GM12878 (cell line): ENCODE measurements at regions not wholly inside any gene's neighbourhood (a gene's known extent, or its start where the extent isn't known, plus 50 kb on each side); places are given as distances from the start of the nearest gene placed in this dataset.

Source experiments
- IRF5 ChIP-seq: fragments of 450-650 bp; IDR thresholded peaks from 2 replicates; pipeline ENCODE4 v1.6.1; 2017; ENCODE audit warnings: borderline replicate concordance
- MEF2A ChIP-seq: IDR thresholded peaks from 2 replicates; pipeline ENCODE4 v1.6.1; 2011; ENCODE audit warnings: low read depth, mild to moderate bottlenecking, low read length, moderate library complexity; ENCODE audit not compliant: insufficient read depth
- MYC ChIP-seq: IDR thresholded peaks from 2 replicates; pipeline ENCODE4 v1.6.1; 2011; ENCODE audit warnings: mild to moderate bottlenecking, low read length, moderate library complexity, inconsistent platforms; ENCODE audit not compliant: insufficient read depth, insufficient replicate concordance, insufficient read length, severe bottlenecking
- RB1 ChIP-seq: fragments of 450-650 bp; formaldehyde crosslinking; IDR thresholded peaks from 2 replicates; pipeline ENCODE4 v1.6.1; 2017; ENCODE audit warnings: mild to moderate bottlenecking, borderline replicate concordance
- SREBF1 ChIP-seq: IDR thresholded peaks from 2 replicates; pipeline ENCODE4 v1.6.1; 2012; ENCODE audit warnings: mild to moderate bottlenecking, low read length
- YY1 ChIP-seq: IDR thresholded peaks from 2 replicates; pipeline ENCODE4 v1.6.1; 2011; ENCODE audit warnings: low read depth, mild to moderate bottlenecking, low read length
- ZNF217 ChIP-seq: fragments of 450-650 bp; IDR thresholded peaks from 2 replicates; pipeline ENCODE4 v1.6.1; 2017; ENCODE audit warnings: antibody characterized with exemption, mild to moderate bottlenecking
- TF ChIP-seq, protein P1 (sequence below): fragments of 450-650 bp; IDR thresholded peaks from 2 replicates; pipeline ENCODE4 v1.6.1; 2018; ENCODE audit warnings: mild to moderate bottlenecking, low read depth, moderate library complexity; ENCODE audit not compliant: partially characterized antibody
- TF ChIP-seq, protein P2 (sequence below): IDR thresholded peaks from 2 replicates; pipeline ENCODE4 v1.6.1; 2011; ENCODE audit warnings: low read depth, low read length, improper control_type of control experiment, borderline replicate concordance
- TF ChIP-seq, protein P3 (sequence below): fragments of 450-650 bp; formaldehyde crosslinking; IDR thresholded peaks from 2 replicates; pipeline ENCODE4 v1.4.0; 2020; ENCODE audit warnings: mild to moderate bottlenecking, moderate library complexity

DNA sequence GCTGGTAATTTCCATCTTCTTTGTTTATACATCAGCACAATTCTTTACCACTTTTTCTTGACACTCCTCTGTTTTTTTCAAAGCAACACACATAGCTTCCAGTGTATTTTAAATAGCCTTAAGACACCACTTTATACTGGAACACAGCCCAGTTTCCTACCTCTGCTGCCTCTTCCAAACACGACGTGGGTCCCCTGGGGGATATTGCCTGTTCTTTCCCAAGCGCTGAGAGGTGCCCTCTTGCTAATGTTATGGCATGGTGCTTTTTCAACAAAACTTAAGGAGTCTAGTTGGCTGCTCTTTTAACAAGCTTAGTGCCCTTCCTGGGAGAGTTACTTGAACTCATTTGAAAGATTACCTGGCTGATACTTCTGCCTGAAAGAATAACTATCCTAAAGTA lies 112.7 kb downstream of the OLFM4 start (continued):
- TF ChIP-seq, protein P1, sequence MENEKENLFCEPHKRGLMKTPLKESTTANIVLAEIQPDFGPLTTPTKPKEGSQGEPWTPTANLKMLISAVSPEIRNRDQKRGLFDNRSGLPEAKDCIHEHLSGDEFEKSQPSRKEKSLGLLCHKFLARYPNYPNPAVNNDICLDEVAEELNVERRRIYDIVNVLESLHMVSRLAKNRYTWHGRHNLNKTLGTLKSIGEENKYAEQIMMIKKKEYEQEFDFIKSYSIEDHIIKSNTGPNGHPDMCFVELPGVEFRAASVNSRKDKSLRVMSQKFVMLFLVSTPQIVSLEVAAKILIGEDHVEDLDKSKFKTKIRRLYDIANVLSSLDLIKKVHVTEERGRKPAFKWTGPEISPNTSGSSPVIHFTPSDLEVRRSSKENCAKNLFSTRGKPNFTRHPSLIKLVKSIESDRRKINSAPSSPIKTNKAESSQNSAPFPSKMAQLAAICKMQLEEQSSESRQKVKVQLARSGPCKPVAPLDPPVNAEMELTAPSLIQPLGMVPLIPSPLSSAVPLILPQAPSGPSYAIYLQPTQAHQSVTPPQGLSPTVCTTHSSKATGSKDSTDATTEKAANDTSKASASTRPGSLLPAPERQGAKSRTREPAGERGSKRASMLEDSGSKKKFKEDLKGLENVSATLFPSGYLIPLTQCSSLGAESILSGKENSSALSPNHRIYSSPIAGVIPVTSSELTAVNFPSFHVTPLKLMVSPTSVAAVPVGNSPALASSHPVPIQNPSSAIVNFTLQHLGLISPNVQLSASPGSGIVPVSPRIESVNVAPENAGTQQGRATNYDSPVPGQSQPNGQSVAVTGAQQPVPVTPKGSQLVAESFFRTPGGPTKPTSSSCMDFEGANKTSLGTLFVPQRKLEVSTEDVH, result no peak
- TF ChIP-seq MYC (no peak), SREBF1 (no peak), RB1 (no peak), MEF2A (no peak), ZNF217 (no peak), YY1 (no peak), IRF5 (no peak)
- TF ChIP-seq, protein P2, sequence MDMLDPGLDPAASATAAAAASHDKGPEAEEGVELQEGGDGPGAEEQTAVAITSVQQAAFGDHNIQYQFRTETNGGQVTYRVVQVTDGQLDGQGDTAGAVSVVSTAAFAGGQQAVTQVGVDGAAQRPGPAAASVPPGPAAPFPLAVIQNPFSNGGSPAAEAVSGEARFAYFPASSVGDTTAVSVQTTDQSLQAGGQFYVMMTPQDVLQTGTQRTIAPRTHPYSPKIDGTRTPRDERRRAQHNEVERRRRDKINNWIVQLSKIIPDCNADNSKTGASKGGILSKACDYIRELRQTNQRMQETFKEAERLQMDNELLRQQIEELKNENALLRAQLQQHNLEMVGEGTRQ, result no peak
- TF ChIP-seq, protein P3, sequence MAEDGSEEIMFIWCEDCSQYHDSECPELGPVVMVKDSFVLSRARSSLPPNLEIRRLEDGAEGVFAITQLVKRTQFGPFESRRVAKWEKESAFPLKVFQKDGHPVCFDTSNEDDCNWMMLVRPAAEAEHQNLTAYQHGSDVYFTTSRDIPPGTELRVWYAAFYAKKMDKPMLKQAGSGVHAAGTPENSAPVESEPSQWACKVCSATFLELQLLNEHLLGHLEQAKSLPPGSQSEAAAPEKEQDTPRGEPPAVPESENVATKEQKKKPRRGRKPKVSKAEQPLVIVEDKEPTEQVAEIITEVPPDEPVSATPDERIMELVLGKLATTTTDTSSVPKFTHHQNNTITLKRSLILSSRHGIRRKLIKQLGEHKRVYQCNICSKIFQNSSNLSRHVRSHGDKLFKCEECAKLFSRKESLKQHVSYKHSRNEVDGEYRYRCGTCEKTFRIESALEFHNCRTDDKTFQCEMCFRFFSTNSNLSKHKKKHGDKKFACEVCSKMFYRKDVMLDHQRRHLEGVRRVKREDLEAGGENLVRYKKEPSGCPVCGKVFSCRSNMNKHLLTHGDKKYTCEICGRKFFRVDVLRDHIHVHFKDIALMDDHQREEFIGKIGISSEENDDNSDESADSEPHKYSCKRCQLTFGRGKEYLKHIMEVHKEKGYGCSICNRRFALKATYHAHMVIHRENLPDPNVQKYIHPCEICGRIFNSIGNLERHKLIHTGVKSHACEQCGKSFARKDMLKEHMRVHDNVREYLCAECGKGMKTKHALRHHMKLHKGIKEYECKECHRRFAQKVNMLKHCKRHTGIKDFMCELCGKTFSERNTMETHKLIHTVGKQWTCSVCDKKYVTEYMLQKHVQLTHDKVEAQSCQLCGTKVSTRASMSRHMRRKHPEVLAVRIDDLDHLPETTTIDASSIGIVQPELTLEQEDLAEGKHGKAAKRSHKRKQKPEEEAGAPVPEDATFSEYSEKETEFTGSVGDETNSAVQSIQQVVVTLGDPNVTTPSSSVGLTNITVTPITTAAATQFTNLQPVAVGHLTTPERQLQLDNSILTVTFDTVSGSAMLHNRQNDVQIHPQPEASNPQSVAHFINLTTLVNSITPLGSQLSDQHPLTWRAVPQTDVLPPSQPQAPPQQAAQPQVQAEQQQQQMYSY (CRISPR knock-in tag), result no peak
